ENCODE measurements at regions not wholly inside any gene's neighbourhood (a gene's known extent, or its start where the extent isn't known, plus 50 kb on each side); places are given as distances from the start of the nearest gene placed in this dataset.

DNA sequence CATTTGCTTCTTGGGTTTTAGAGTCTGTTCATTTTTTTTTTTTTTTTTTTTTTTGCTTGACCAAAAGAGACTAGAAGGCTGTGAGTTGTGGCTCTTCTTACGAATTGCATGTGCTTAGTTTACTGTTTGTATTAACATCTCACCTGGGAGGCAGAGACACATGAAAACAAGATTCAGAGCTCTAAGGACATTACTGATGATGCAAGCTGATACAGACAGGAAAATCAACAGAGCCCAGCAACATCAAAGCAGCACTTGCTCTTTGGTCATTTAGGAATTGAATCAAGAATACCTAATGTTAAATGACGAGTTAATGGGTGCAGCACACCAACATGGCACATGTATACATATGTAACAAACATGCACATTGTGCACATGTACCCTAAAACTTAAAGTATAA is 55.7 kb upstream of the HS3ST5 start:
- DNase-seq: no peak

Data from inflammatory macrophage treated with lipopolysaccharide for 1 hour (primary cell).